HT1080 (cell line): ENCODE measurements at regions not wholly inside any gene's neighbourhood (a gene's known extent, or its start where the extent isn't known, plus 50 kb on each side); places are given as distances from the start of the nearest gene placed in this dataset.
A peak's percentile ranks its signal among the peaks of the same experiment; 100 is the strongest.

Experiments used
- DNase-seq: peaks from one replicate; pipeline ENCODE4 v3.0.0-alpha.2; 2015; ENCODE audit warnings: low read depth

DNA sequence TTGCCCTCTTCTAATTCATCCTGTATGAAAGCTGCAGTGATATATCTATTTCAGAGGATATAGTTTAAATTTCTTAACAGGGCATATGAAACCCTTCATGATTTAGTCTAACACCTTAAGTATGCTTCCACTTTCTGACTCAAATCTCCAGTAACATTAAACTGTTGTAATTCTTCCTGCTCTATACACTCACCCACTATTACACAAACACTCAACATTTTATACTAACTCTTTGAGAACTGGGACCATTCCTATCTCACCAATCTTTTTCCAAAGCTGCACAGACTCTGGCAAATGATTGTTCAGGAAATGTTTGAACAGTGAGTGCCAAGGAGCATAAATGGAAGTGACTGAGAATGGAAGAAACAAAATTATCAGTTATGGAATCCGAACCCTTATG, 560.4 kb upstream of the DPPA4 start:
- DNase-seq, result no peak

DNA sequence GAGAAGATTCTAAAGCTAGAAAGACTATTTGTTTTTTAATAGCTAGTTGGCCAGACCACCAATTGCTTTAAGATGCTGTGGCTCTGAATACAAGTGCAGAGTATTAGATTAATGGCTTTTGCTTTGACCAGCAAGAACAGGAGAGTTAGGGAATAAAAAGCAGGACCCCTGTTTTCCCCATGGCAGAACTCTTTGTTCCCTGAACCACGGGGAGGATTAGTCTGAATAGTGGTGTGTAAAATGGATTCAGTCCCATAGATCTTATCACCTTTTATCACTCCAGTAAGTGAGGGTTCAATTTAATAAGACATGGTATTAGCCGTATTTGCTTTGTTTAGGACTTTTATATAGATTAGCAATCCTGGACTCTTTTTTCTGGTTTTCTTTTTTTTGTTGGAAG, 562.6 kb upstream of the DPPA4 start:
- no peak for DNase-seq

DNA sequence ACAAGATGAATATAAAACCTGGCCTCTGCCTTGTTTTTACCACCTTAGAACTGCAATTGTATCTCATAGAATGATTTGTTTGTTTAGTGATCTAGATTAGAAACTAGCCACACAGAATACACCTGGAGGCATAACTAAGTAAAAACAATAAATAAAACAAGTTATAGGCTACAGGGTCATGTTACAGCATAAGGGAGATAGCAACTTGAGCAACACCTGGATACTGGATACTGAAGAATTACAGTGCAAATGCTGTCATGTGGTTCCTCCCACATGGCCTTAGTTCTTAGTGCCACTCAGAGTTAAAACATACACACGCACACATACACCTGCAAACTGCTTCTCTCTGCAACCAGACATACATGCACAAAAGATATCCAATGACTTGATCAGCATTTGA, 563.4 kb upstream of the DPPA4 start:
- no peak for DNase-seq

DNA sequence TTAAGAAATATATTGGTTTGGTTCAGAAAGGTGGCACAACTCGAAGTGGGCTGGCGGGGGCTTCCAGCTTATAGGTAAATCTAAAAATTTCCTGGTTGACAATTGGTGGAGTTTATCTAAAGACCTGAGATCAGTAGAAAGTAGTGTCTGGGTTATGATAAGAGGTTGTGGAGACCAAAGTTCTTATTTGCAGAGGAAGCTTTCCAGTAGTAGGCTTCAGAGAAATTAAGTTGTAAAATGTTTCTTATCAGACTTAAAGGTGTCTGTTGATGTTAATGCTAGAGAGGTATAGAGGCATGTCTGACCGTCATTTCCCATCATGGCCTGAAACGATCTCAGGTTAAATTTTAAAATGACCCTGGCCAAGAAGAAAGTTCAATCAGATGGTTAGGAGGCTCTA, 565.2 kb upstream of the DPPA4 start:
- no peak for DNase-seq

DNA sequence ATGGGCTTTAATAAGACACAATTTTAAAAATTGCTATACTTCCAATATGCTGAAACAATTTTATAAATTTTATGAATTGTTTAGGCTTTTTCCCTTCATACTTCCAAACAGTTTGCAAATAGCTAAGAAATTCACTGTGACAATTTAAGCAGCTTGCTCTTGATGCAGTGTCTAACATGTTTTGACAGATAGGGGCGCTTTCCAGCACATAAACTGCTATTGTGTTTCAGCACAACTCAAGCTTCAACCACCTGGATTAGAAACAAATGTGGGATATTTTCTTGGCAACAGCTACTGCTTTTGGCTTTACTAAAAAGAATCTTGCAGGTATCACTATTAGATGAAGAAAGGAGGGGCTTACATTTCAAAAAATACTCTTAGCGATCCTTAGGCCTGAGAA, 565.8 kb upstream of the DPPA4 start:
- no peak for DNase-seq

DNA sequence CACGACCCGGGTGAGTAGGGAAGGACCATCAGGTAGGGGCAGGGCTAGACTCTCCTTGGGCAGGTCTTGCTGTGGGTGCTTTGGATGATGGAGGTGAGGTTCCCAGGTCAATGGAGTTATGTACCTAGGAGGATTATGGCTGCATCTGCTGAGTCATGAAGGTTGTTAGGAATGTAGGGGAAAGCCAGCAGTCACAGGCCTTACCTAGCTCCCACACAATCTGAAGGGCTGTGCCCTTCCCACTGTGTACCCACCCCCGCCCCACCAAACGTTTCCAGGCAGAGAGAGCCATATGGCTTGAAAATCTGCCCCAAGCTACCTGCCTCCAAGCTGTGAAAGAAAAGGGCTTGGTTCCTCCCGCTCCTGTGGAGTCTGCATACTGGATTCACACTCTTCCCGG, 573.4 kb upstream of the DPPA4 start:
- no peak for DNase-seq

DNA sequence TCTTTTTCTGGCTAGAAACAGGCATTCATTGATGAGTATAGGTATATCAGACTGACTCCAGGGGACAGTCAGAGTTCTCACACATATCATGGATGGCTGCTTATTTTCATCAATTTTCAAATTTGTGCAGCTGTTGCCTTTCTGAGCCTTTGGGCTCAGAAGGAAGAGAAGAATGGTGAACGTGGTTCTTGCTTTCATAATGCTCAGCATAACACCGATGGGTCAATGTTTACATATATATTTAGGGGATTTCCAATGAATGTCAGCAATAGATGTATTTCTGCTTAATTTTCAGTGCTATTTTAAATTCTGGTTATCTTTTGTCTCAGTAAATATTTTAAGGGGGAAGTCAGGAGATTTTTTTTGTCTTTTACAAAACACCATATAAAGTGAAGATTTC, 581.4 kb upstream of the DPPA4 start:
- no peak for DNase-seq

DNA sequence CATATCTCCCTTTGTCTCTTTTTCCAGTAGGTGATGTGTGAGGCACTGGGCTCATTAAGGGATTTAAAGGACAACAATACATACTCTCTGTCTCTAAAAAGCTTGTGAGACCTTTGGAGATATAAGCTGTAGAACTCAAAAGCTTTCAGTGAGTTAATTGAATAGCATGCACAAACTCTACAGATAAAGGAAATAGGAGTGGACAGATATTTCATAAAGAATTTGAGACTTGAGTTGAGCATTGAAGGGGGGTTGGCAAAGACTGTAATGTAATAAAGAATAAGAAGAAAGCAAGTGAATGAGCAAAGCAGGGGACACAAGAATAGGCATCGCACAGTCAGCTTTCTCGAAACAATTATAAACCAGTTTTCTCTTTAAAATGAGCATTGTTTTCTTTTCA, 583.4 kb upstream of the DPPA4 start:
- DNase-seq, result no peak

DNA sequence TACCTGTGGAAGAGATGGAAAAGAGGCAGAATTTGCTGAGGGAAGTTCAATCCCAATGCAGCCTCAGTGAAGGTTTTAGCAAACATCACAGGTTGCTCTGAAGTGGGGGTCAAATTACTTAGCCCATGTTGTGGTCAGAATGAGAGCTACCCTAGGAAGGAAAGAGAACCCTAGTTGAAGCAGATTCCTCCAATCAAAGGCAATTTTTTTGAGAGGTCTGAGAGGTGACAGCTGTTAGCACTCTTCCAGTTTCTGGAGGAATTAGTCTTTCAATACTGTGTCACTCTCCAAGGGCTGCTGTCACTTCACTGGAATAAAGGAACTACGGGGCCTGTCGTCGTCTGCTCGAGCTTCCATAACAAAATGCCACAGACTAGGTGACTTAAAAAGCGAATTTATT, 584.2 kb upstream of the DPPA4 start:
- DNase-seq, result no peak

DNA sequence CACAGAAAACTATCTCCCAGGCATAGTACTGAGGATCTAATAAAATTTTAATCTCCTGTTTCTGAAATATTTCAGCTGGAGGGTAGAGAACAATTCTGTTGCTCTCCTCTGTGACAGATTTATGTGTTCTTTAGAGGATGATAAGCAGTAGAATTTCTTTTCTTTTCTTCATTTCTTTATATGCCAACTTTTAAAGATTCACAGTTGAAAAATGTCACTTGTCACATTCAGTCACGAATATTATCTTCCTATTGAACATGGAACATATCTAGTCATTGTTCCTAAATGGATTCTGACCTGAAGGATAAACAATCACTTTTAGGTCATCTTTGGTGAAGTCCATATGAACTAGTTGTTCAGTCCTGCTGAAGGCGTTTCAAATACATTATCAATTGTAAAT, 585.5 kb upstream of the DPPA4 start:
- DNase-seq, result no peak

DNA sequence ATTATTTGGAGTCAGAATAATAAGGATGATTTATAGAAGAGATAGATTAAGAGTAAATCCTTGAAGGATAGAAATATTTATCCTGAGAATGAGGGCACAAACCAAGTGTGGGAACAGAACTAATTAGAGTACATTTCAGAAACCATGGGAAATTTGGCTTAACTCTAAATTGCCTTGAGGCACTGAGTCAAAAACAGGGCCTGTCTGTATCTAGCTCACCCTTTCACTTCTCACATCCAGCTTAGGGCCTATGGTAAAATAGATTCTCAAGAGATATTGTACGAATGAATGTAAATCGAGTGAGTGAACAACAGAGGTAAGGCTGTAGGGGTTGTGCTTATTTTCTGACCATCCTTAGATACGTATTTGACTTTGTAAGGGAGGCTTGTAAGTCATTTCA, 586.1 kb upstream of the DPPA4 start:
- no peak for DNase-seq

DNA sequence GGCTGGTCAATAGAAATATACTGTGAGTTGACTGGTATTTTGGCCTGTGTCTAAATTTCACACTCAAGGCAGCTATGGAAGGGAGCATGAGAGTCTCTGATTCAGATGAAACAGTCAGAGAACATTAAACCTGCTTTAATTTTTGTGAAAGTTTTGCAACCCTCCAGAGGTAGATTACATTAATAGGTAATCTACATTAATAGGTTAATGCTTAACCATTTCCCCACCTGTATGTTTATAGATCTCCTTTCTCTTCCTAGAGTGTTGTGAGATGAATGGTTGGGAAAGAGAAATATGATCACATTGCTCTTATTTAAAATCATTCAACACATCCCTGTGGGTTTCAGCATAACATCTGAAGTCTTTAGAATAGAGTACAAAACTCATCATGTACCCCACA, 586.9 kb upstream of the DPPA4 start:
- no peak for DNase-seq

DNA sequence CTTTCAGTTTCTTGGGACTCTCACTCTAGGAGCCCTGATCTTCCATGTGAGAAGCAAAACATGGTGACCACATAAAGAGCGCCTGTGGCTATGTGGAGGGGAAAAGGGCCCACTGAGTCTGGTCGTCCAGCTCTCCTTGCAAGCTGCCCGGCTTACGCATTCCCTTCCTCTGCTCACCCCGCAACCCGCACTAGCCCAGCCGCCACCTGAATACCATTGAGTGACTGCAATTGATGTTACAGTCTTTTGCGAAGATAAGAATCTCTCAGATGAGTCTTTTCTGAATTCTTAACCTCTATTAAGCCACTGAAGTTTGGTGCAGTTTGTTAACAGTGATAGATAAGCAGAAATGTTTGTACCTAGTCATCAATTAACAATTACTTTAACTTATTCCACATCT, 589.0 kb upstream of the DPPA4 start:
- no peak for DNase-seq

DNA sequence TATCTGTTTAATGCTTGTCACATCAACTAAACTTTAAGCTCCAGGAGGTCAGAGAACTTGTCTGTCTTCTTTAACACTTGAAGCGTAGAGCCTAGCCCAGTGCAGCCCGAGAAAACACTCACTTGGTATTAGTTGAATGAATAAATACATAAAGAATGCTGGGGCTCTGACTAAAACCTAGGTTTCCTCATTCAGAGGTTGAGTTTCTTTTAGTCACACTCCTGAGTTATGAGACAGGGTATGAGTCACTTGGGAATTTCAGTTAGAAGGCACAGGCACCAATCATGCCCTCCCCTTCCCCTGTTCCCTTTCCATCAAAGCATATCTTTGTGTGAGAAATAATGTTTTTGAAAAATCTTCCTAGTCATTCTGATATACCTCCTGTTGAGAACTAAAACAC, 589.8 kb upstream of the DPPA4 start:
- DNase-seq, result peak; percentile 100

DNA sequence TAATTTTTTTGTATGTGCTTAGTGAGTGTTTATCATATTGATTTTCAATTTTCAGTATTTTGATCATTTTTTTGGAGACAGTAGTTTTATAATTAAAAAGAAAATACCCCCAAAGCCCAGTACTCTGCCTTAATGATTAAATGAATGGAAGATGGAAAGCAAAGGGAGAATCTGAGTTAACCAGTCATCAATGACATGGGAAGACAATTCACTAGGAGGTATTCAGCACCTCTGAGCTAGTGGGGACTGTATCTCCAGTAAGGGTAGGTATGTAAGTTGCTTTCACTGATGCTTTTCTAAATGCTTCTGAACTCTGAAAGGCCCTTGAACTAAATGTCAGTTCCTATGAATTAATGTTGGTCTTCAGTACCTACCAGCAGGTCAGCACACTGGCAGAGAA, 590.4 kb upstream of the DPPA4 start:
- DNase-seq, result peak; percentile 17

DNA sequence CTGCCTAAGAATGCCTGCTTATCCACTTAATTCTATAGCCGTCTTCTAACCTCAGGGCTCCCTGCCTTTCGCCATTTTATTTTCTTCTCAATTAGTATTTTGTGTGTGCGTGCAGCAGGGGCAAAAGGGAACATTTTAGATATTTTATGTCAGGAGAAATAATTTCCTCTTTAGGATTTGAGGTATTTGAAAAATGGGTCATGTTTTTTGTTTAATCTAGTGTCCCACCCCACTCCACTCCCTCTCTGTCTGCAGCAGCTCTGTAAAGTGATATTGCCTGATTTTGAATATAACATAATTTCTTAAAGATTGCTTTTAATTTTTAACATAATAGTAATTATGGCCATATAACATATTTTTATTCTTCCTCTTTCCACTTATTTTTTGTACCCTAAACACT, 593.2 kb upstream of the DPPA4 start:
- DNase-seq, result peak; percentile 49

DNA sequence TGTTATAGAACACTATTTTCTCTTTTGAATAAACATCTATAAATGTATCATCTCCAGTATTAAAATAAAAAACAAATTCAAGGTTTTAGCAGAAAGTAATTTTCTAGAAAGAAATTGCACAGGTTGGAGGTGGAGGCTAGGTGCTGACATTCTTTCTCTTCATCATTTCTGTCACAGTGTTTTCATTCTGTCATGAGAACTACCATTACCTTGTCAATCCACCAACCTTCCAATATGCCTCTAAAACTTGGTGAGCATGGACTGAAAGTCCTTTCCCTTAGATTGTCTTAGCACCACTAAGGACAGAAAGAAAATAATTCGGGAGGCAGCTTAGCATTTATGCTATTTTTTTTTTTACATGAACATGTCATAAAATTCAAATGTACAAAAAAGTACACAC, 596.2 kb upstream of the DPPA4 start:
- no peak for DNase-seq

DNA sequence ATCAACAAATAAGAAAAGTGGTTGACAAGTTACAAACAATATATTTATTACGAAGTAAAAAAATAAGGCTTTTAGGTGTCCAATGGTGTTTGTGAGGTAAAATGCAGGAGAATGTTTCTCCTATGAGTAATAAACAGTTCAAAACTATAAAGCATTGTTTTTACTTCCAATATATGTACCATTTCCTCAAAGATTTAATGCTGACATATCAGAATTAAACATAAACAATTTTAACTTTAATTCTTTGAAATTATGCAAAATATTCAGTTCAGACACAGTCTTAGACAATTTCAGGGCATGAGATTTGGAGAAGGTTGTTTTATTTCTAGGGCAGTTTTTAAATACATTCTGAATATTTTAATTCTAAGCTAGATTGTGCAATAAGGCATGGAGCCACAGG, 602.5 kb upstream of the DPPA4 start:
- DNase-seq, result no peak

DNA sequence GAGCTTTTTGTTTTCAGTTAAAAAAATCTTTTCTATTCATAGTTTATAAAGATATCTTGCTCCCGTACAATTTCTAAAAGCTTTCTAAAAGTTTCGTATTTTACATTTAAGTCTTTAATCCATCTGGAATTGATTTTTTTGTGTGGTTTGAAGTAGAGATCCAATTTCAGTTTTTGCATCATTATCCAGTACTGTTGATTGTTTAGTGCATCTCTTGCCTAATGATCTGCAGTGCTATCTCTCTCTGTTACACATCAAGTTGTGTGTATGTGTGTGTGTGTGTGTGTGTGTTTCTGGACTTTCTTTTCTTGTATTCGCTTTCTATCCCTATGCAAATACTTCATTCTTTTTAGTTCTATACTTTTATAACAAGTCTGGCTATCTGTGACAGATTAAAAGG, 605.8 kb upstream of the DPPA4 start:
- no peak for DNase-seq

DNA sequence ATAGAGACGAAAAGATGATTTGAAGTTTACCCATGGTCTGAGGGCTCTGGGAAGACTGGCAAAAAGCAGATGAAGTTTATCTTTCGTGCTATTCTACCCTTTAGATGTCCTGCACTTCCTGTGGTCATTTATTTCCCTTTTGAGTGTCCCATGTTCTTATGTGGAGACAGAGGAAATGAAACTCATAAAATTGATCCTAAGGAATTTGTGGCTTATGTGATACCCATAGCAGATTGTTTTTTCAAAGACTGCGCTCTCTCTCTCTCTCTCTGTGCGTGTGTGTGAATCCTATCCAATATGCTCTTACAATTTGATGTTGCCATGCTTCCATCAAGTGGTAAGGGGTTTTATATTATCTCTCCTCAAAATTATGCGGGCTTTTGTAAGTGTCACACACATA, 607.5 kb upstream of the DPPA4 start:
- DNase-seq, result no peak

DNA sequence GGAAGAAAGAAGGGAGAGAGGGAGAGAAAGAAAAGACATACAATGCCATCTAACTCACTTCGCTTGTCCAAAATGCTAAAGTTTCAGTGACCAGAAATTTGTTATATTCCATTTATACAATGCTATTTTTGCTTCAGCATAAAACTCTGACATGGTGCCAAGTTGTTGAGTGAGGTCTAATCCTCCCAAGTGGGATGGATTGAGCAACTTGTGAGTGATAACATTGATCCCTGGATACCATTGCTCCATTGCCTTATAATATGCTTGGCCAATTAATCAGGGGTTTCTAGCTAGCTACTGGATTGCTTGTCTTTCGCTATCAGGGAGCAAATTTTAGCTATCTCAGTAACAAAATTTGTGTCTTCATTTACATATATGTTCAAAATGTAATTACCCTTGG, 615.6 kb upstream of the DPPA4 start:
- no peak for DNase-seq

DNA sequence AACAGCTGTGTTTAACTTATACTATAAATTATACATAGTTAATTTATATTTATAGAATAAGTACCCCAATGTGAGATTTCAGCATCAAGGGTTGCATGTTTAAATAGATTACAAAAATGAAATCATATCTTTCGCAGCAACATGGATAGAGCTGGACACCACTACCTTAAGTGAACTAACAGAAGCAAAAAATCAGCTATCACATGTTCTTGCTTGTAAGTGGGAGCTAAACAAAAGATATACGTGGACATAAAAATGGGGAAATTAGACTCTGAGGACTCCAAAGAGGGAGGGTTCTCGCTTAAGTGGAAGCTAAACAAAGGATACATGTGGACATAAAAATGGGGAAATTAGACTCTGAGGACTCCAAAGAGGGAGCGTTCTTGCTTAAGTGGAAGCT, 626.5 kb upstream of the DPPA4 start:
- no peak for DNase-seq

DNA sequence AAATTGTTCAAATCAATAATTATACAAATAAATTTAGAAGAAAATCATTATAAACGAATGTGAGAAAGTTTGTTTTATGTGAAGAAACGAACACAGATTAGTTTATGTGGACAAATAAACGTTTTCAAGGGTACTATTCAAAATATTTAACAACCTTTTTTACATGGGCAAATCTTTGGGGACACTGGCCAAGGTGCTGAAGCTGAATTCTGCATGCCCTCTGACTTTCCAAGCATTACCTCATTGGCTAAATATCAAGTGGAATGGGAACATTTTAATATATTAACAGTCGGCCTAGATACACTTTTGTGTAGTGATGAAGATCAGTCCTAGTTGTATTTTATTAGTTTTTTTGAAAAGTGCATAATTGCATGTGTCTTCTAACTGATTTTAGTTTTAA, 636.4 kb upstream of the DPPA4 start:
- DNase-seq, result no peak

DNA sequence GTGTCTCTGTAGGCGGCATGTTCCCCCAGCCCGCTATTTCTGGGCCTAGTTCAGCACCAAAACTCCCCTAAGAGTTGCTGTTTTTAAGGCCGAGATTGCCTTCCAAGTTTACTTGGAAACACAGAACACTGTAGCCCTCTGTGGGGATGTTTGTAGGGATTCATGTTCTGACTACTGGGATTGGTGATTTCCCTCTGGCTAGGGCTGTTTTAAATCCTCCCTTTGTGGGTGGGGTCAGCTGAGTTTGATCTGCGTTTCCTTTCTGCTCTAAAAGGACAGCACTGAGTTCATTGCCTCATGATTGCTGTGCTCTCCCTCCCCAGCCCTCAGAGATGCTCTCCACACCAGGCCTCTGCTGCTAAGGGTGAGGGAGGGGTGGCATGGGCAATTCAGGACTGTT, 640.6 kb upstream of the DPPA4 start:
- no peak for DNase-seq

DNA sequence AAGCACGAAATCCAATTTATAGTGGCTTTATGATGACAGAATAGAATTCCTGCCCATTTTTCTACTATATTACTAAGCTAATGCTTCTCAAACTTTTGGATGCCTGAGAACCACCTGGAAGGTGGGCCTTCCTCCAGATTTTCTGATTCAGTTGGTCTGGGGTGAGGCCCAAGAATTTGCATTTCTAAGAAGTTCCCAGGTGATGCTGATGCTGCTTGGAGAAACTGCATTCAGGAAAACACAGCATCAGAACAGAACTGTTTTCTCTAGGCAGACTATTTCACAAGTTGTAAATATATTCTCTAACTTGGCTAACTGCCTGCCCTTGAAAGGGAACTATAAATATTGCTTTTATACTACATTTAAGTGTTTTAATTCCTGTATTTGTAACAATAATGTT, 644.9 kb upstream of the DPPA4 start:
- DNase-seq, result no peak
